Kidney epithelial cell (primary cell): ENCODE measurements at regions not wholly inside any gene's neighbourhood (a gene's known extent, or its start where the extent isn't known, plus 50 kb on each side); places are given as distances from the start of the nearest gene placed in this dataset.

Experiments used
- DNase-seq: peaks from one replicate; pipeline ENCODE4 v3.0.0-alpha.2; 2010; ENCODE audit warnings: low read depth
- H3K27me3 ChIP-seq: 2 replicates; pipeline ENCODE4 v1.6.0; 2011; ENCODE audit warnings: low read length; ENCODE audit not compliant: control insufficient read depth, insufficient read depth
- H3K36me3 ChIP-seq: 2 replicates; pipeline ENCODE4 v1.5.1; 2011; ENCODE audit warnings: low read length; ENCODE audit not compliant: control insufficient read depth, insufficient read depth
- H3K4me3 ChIP-seq: 2 replicates; pipeline ENCODE4 v1.5.1; 2011; ENCODE audit warnings: low read depth, mild to moderate bottlenecking, control low read depth, low read length
- CTCF ChIP-seq: IDR thresholded peaks from 2 replicates; pipeline ENCODE4 v1.5.1; 2011; ENCODE audit warnings: mild to moderate bottlenecking, moderate library complexity, low read length, control low read depth, inconsistent platforms; ENCODE audit not compliant: insufficient read depth, poor library complexity, severe bottlenecking

- Histone ChIP-seq H3K27me3 (no peaks in the 10 kb centered on the region), H3K36me3 (no peaks in the 10 kb centered on the region), H3K4me3 (no peak overlapping the region)
- DNase-seq: no peak
- TF ChIP-seq CTCF: no peak
Observed at GRCh38 chr13:63403733-63404132, 1988.1 kb upstream of the PCDH20 start.

- no peak for TF ChIP-seq CTCF
- DNase-seq: no peak
- no peaks in the 10 kb centered on the region for H3K27me3 ChIP-seq
- no peaks in the 10 kb centered on the region for H3K36me3 ChIP-seq
- no peak overlapping the region for H3K4me3 ChIP-seq
Observed at GRCh38 chr13:63396746-63397145, 1981.1 kb upstream of the PCDH20 start.

GRCh38 chr13:63393112-63393511 is 1977.5 kb upstream of the PCDH20 start:
- no peak for TF ChIP-seq CTCF
- Histone ChIP-seq H3K36me3 (no peaks in the 10 kb centered on the region), H3K27me3 (no peaks in the 10 kb centered on the region), H3K4me3 (no peak overlapping the region)
- DNase-seq: no peak

- Histone ChIP-seq H3K27me3 (no peaks in the 10 kb centered on the region), H3K4me3 (no peak overlapping the region), H3K36me3 (no peaks in the 10 kb centered on the region)
- DNase-seq: no peak
- no peak for TF ChIP-seq CTCF
Observed at GRCh38 chr13:63389756-63390155, 1974.1 kb upstream of the PCDH20 start.

GRCh38 chr13:63381078-63381859 is 1965.6 kb upstream of the PCDH20 start:
- Histone ChIP-seq H3K27me3 (no peaks in the 10 kb centered on the region), H3K4me3 (no peak overlapping the region), H3K36me3 (no peaks in the 10 kb centered on the region)
- no peak for DNase-seq
- no peak for TF ChIP-seq CTCF

- DNase-seq: no peak
- TF ChIP-seq CTCF: no peak
- Histone ChIP-seq H3K36me3 (no peaks in the 10 kb centered on the region), H3K4me3 (no peak overlapping the region), H3K27me3 (no peaks in the 10 kb centered on the region)
Observed at GRCh38 chr13:63377986-63378385, 1962.3 kb upstream of the PCDH20 start.
